ENCODE measurements at regions not wholly inside any gene's neighbourhood (a gene's known extent, or its start where the extent isn't known, plus 50 kb on each side); places are given as distances from the start of the nearest gene placed in this dataset.

DNA sequence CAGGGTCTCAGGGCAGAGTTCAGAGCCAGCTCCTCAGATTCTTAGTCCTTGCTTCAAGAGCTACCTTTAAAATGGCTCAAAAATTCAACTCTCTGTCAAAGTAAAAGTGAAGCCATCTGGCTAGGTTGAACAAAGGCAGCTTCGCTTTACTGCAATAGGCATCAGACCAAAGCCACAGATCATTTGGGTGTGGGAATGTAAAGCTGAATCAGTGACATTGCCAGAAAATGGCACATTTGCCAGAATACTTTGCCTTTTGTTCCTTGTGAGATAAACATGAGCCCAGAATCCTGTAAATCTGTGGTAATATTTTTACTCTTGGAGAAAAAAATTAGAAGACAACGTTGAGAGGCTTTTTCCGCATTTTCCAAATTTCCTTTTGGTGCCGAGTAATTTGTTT lies 210.5 kb downstream of the PALM2AKAP2 start:
- no peak for TF ChIP-seq EZH2 (IDR thresholded peaks at IDR 0.05; ENCODE audit: borderline replicate concordance, low read length)
- TF ChIP-seq, protein P1, sequence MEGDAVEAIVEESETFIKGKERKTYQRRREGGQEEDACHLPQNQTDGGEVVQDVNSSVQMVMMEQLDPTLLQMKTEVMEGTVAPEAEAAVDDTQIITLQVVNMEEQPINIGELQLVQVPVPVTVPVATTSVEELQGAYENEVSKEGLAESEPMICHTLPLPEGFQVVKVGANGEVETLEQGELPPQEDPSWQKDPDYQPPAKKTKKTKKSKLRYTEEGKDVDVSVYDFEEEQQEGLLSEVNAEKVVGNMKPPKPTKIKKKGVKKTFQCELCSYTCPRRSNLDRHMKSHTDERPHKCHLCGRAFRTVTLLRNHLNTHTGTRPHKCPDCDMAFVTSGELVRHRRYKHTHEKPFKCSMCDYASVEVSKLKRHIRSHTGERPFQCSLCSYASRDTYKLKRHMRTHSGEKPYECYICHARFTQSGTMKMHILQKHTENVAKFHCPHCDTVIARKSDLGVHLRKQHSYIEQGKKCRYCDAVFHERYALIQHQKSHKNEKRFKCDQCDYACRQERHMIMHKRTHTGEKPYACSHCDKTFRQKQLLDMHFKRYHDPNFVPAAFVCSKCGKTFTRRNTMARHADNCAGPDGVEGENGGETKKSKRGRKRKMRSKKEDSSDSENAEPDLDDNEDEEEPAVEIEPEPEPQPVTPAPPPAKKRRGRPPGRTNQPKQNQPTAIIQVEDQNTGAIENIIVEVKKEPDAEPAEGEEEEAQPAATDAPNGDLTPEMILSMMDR (IDR thresholded peaks at IDR 0.05; ENCODE audit: low read length), result no peak
- H3K9me2 ChIP-seq (ENCODE audit: low read depth, low read length), result no peaks in the 10 kb centered on the region
- H3K27me3 ChIP-seq (ENCODE audit: insufficient read depth, low read length), result no peaks in the 10 kb centered on the region
- H2AFZ ChIP-seq (ENCODE audit: low read length), result no peak overlapping the region
- peaks cover 19% of the 10 kb centered on the region for H3K9me3 ChIP-seq (ENCODE audit: low read length)
- no peak overlapping the region for H3K4me2 ChIP-seq (ENCODE audit: low read length)
- no peaks in the 10 kb centered on the region for H4K20me1 ChIP-seq (ENCODE audit: insufficient read depth, low read length)
- H3F3A ChIP-seq (ENCODE audit: insufficient read depth, low read length), result no peaks in the 10 kb centered on the region
- no peaks in the 10 kb centered on the region for H3K36me3 ChIP-seq (ENCODE audit: insufficient read depth, low read length)
- H3K27ac ChIP-seq (ENCODE audit: low read depth, low read length, poor library complexity, severe bottlenecking), result no peak overlapping the region
- H3K4me3 ChIP-seq (ENCODE audit: low read depth, low read length, poor library complexity, severe bottlenecking), result no peak overlapping the region
- peaks cover 5% of the 10 kb centered on the region for H3K4me1 ChIP-seq (ENCODE audit: insufficient read depth, low read length, severe bottlenecking)
- no peaks in the 10 kb centered on the region for H3K79me2 ChIP-seq (ENCODE audit: insufficient read depth, low read length)
- H3K9ac ChIP-seq (ENCODE audit: low read length), result no peak overlapping the region

DNA sequence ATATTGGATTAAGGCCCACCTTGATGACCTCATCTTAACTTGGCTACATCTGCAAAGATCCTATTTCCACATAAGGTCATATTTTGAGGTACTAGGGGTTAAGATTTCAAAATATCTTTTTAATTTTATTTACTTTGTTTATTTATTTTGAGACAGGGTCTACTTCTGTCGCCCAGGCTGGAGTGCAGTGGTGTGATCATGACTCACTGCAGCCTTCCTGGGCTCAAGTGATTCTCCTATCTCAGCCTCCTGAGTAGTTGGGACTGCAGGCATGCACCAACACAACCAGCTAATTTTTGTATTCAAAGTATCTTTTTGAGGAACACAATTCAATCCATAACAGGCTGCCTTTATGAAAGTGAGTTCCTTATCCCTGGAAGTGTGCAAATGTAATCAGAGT lies 212.3 kb downstream of the PALM2AKAP2 start:
- Histone ChIP-seq H3K27me3 (ENCODE audit: insufficient read depth, low read length) (no peaks in the 10 kb centered on the region), H3K9me2 (ENCODE audit: low read depth, low read length) (no peaks in the 10 kb centered on the region), H3K4me3 (ENCODE audit: low read depth, low read length, poor library complexity, severe bottlenecking) (no peak overlapping the region), H3K9me3 (ENCODE audit: low read length) (peaks cover 28% of the 10 kb centered on the region), H3K27ac (ENCODE audit: low read depth, low read length, poor library complexity, severe bottlenecking) (no peak overlapping the region), H3K9ac (ENCODE audit: low read length) (no peak overlapping the region), H3K79me2 (ENCODE audit: insufficient read depth, low read length) (no peaks in the 10 kb centered on the region), H3K4me1 (ENCODE audit: insufficient read depth, low read length, severe bottlenecking) (peaks cover 5% of the 10 kb centered on the region), H4K20me1 (ENCODE audit: insufficient read depth, low read length) (no peaks in the 10 kb centered on the region), H3K4me2 (ENCODE audit: low read length) (no peak overlapping the region), H2AFZ (ENCODE audit: low read length) (no peak overlapping the region), H3F3A (ENCODE audit: insufficient read depth, low read length) (no peaks in the 10 kb centered on the region), H3K36me3 (ENCODE audit: insufficient read depth, low read length) (no peaks in the 10 kb centered on the region)
- TF ChIP-seq, protein P1 (IDR thresholded peaks at IDR 0.05; ENCODE audit: low read length), result no peak
- TF ChIP-seq EZH2 (IDR thresholded peaks at IDR 0.05; ENCODE audit: borderline replicate concordance, low read length), result no peak

DNA sequence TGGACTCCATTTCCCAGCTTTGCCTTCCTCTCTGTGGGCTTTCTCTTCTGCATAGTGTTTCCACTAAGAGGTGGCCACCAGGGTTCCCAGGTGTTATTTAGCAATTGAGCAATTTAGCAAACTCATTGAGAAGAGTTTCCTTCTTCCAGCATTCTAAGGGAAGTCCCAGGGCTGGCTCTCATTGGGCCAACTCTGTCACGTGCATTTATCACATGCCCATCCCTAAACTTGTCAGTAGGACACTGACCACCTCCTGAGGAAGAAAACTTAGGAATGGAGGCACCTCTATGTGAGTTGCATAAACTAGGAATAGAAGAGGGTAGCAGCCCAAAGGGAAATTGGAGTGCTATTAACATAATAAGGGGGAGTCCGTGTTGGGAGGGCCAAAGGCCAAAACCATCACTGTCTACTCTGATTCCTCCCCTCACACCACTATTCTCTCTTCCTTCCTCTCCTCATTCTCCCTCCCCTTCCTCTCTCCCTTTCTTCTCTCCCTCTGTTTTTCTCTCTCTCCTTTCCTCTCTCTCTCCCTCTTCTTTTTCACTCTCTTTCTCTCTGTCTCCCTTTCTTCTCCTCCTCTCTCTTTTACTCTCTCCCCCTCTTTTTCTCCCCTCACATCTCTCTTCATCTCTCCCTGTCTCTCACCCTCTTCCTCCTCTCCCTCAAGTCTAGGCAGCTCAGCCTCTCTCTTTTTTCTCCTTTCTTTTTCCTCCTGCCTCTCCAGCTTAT lies 213.4 kb downstream of the PALM2AKAP2 start:
- Histone ChIP-seq H3K9me3 (ENCODE audit: low read length) (peaks cover 23% of the 10 kb centered on the region), H4K20me1 (ENCODE audit: insufficient read depth, low read length) (no peaks in the 10 kb centered on the region), H3K4me2 (ENCODE audit: low read length) (no peak overlapping the region), H3K4me1 (ENCODE audit: insufficient read depth, low read length, severe bottlenecking) (peaks cover 5% of the 10 kb centered on the region), H3K27me3 (ENCODE audit: insufficient read depth, low read length) (no peaks in the 10 kb centered on the region), H3F3A (ENCODE audit: insufficient read depth, low read length) (no peaks in the 10 kb centered on the region), H3K9me2 (ENCODE audit: low read depth, low read length) (no peaks in the 10 kb centered on the region), H3K36me3 (ENCODE audit: insufficient read depth, low read length) (no peaks in the 10 kb centered on the region), H3K27ac (ENCODE audit: low read depth, low read length, poor library complexity, severe bottlenecking) (no peak overlapping the region), H2AFZ (ENCODE audit: low read length) (no peak overlapping the region), H3K9ac (ENCODE audit: low read length) (no peak overlapping the region), H3K4me3 (ENCODE audit: low read depth, low read length, poor library complexity, severe bottlenecking) (no peak overlapping the region), H3K79me2 (ENCODE audit: insufficient read depth, low read length) (no peaks in the 10 kb centered on the region)
- TF ChIP-seq, protein P1 (IDR thresholded peaks at IDR 0.05; ENCODE audit: low read length), result no peak
- no peak for TF ChIP-seq EZH2 (IDR thresholded peaks at IDR 0.05; ENCODE audit: borderline replicate concordance, low read length)
